Esophagus muscularis mucosa (tissue), 3 donors: ENCODE measurements at regions not wholly inside any gene's neighbourhood (a gene's known extent, or its start where the extent isn't known, plus 50 kb on each side); places are given as distances from the start of the nearest gene placed in this dataset.

Experiments used
- POLR2A ChIP-seq: fragments of 450-650 bp; IDR thresholded peaks from one replicate; pipeline ENCODE4 v1.6.1; 2017; ENCODE audit warnings: antibody characterized with exemption, moderate library complexity, mild to moderate bottlenecking, low read depth
- TF ChIP-seq, protein P1 (sequence below), 3 experiments: fragments of 200-600 bp in 2 of 3; fragments of 450-650 bp in 1 of 3; sonication (generic) in 2 of 3; IDR thresholded peaks; one replicate each; pipeline ENCODE4 v1.5.1; 2017 to 2019; ENCODE audit warnings: antibody characterized with exemption in 3 of 3, mild to moderate bottlenecking in 2 of 3, moderate library complexity in 1 of 3

DNA sequence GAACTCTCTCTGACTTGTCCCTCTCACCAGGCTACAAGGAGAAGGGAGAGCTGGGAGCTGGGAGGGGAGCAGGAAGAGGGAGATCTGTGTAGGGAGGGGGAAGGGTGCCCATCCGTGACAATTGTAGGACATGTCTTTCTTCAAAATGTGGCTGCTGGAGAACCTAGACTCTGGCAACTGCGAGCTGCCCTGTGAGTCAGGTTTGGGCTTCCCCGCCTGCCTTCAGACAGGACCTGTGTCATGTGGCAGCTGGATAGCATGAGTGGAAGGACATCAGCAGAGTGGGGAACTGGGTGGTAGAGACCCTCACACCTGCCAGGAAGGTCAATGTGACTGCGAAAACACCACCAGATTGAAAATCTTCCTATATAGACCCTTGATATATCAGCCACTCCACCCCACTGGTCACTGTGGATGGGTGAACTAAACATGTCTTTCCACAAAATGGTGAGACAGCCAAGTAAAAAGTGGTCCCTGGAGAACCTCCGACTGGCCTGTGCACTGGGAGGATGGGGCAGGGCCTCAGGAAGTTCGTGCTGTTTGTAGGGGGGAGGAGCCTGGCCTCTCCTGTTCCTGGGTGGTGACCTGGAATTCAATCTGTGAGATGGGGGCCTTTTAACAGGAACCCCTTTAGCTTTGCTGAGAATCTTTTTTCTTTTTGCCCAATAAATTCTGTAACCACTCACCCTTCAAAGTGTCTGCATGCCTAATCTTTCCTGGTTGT lies 62.2 kb upstream of the CAPRIN2 start:
- TF ChIP-seq, protein P1, sequence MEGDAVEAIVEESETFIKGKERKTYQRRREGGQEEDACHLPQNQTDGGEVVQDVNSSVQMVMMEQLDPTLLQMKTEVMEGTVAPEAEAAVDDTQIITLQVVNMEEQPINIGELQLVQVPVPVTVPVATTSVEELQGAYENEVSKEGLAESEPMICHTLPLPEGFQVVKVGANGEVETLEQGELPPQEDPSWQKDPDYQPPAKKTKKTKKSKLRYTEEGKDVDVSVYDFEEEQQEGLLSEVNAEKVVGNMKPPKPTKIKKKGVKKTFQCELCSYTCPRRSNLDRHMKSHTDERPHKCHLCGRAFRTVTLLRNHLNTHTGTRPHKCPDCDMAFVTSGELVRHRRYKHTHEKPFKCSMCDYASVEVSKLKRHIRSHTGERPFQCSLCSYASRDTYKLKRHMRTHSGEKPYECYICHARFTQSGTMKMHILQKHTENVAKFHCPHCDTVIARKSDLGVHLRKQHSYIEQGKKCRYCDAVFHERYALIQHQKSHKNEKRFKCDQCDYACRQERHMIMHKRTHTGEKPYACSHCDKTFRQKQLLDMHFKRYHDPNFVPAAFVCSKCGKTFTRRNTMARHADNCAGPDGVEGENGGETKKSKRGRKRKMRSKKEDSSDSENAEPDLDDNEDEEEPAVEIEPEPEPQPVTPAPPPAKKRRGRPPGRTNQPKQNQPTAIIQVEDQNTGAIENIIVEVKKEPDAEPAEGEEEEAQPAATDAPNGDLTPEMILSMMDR (IDR thresholded peaks at IDR 0.05), result no peak
- no peak for TF ChIP-seq POLR2A
